ENCODE measurements at regions not wholly inside any gene's neighbourhood (a gene's known extent, or its start where the extent isn't known, plus 50 kb on each side); places are given as distances from the start of the nearest gene placed in this dataset.
"Not testable (repeated sequence)": the region's sequence is repeated elsewhere in the genome, so short reads cannot be mapped to it uniquely, and the experiment has no call there.

DNA sequence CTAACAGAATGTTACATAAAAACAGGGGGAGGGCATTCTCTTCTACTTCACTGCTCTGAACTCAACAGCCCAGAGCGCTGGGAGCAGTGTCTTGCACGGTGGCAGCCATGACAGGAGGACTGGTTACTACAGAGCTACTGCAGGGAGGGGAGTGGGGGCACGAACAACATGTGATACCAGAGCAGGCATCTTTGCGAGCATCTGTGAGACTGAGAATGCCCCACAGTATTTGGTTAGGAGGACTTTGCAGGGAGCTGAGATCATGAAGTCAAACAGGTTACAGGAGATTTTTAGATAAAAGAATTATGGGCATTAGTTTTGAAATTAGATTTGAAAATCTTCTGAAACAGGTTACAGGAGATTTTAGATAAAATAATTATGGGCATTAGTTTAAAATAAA is 58.8 kb upstream of the GOLGA8B start:
- DNase-seq = no peak
- no peaks in the 10 kb centered on the region for H3K4me1 ChIP-seq
- no peak overlapping the region for H3K27ac ChIP-seq
- TF ChIP-seq, protein P1, sequence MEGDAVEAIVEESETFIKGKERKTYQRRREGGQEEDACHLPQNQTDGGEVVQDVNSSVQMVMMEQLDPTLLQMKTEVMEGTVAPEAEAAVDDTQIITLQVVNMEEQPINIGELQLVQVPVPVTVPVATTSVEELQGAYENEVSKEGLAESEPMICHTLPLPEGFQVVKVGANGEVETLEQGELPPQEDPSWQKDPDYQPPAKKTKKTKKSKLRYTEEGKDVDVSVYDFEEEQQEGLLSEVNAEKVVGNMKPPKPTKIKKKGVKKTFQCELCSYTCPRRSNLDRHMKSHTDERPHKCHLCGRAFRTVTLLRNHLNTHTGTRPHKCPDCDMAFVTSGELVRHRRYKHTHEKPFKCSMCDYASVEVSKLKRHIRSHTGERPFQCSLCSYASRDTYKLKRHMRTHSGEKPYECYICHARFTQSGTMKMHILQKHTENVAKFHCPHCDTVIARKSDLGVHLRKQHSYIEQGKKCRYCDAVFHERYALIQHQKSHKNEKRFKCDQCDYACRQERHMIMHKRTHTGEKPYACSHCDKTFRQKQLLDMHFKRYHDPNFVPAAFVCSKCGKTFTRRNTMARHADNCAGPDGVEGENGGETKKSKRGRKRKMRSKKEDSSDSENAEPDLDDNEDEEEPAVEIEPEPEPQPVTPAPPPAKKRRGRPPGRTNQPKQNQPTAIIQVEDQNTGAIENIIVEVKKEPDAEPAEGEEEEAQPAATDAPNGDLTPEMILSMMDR (IDR thresholded peaks at IDR 0.05) = no peak
- ATAC-seq = no peak
- 51 to 61% (median 51%) methylated on average over 4 of the region's 4 CpGs for WGBS, 3 donors
- H3K9me3 ChIP-seq = no peaks in the 10 kb centered on the region
- H3K4me3 ChIP-seq = no peak overlapping the region
- intact Hi-C loops (cut with DNase I) = no loop called here
- peaks cover 0 to 4% (median 0%) of the 10 kb centered on the region in 3 donors for H3K27me3 ChIP-seq (ENCODE audit: insufficient read depth in 3 of 3, low read length in 2 of 3)
- H3K36me3 ChIP-seq (ENCODE audit: insufficient read depth in 1 of 2, low read depth in 1 of 2) = no peaks in the 10 kb centered on the region

DNA sequence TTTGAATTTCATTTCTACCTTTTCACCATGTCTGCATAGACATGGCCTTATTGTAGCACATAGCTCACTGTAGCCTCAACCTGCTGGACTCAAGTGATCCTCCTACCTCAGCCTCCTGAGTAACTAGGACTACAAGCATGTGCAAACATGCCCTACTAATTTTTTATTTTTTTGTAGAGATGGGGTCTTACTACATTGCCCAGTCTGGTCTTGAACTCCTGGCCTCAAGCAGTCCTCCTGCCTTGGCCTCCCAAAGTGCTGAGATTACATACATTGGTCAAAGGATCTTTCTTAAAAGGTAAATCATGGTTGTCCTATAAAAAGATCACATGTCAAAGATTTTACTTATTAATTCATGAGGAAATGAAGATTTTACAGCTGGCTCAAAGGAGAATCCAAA is 57.2 kb upstream of the GOLGA8B start:
- Histone ChIP-seq H3K4me1 (no peaks in the 10 kb centered on the region), H3K27ac (no peak overlapping the region), H3K36me3 (ENCODE audit: insufficient read depth in 1 of 2, low read depth in 1 of 2) (no peaks in the 10 kb centered on the region), H3K4me3 (no peak overlapping the region), H3K9me3 (no peaks in the 10 kb centered on the region), H3K27me3 (ENCODE audit: insufficient read depth in 3 of 3, low read length in 2 of 3) (peaks cover 0 to 4% (median 0%) of the 10 kb centered on the region in 3 donors)
- ATAC-seq = no peak
- TF ChIP-seq, protein P1 (IDR thresholded peaks at IDR 0.05) = no peak
- intact Hi-C loops (cut with DNase I) = no loop called here
- DNase-seq = no peak

DNA sequence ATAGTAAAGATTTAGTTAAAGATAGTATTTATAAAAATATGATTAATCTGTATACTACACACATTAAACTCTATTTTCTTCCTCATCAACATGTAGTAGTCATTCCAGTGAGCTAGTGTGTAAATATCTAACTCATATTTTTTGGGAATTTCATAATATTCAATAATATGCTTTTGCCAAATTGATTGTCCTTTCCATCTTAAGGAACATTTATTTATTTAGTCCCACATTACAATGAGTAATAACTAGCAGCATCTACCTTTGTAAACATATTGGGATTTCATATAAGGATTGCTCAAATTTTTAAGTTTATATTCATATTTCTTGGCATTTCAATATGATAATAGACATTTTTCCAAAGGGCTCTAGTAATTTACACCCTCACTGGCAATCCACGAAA is 53.9 kb upstream of the GOLGA8B start:
- Histone ChIP-seq H3K27me3 (ENCODE audit: insufficient read depth in 3 of 3, low read length in 2 of 3) (no peaks in the 10 kb centered on the region), H3K27ac (no peak overlapping the region), H3K36me3 (ENCODE audit: insufficient read depth in 1 of 2, low read depth in 1 of 2) (no peaks in the 10 kb centered on the region), H3K4me1 (no peaks in the 10 kb centered on the region), H3K9me3 (no peaks in the 10 kb centered on the region), H3K4me3 (no peak overlapping the region)
- TF ChIP-seq, protein P1 (IDR thresholded peaks at IDR 0.05) = no peak
- DNase-seq (no peak), ATAC-seq (no peak)
- intact Hi-C loops (cut with DNase I) = no loop called here
- WGBS, 3 donors = 88 to 91% (median 90%) methylated on average over 1 of the region's 1 CpG

DNA sequence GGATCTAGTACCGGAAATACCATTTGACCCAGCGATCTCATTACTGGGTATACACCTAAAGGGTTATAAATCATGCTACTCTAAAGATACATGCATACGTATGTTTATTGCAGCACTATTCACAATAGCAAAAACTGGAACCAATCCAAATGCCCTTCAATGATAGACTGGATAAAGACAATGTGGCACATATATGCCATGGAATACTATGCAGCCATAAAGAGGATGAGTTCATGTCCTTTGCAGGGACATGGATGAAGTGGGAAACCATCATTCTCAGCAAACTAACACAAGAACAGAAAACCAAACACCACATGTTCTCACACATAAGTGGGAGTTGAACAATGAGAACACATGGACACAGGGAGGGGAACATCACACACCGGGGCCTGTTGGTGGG is 50.2 kb upstream of the GOLGA8B start:
- H3K27me3 ChIP-seq (ENCODE audit: insufficient read depth in 3 of 3, low read length in 2 of 3); DNase-seq; H3K4me3 ChIP-seq; H3K36me3 ChIP-seq (ENCODE audit: insufficient read depth in 1 of 2, low read depth in 1 of 2); H3K9me3 ChIP-seq; intact Hi-C loops (cut with DNase I); H3K4me1 ChIP-seq; ATAC-seq; H3K27ac ChIP-seq: not testable (repeated sequence)
- 87 to 92% (median 90%) methylated on average over 4 of the region's 4 CpGs for WGBS, 3 donors

All from psoas muscle (tissue), 7 donors.